GM21576 (cell line): ENCODE measurements at regions not wholly inside any gene's neighbourhood (a gene's known extent, or its start where the extent isn't known, plus 50 kb on each side); places are given as distances from the start of the nearest gene placed in this dataset.

Experiments
- ATAC-seq: cut with Tn5 transposase; IDR thresholded peaks from one replicate; pipeline ENCODE4 v1.9.1; 2021; ENCODE audit warnings: mild to moderate bottlenecking, moderate library complexity; ENCODE audit not compliant: unreplicated experiment

DNA sequence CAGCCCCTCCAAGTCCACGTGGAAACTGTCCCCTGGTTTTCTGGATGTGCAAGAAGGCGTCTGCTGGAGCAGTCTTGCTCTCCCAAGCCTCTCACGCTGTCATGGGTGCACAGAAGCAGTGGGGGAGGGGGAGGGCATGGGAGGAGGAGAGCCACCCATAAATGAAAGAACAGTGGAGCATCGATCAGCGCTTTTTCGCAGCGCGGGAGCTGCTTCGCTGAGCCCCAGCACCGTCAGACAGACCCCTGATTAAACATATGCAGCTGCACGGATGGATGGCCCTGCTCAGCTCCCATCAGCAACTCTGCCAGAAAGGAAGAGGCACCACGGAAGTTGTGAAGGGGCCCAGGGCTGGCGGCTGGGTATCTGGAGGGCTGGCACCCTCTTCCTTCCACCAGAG, 264.9 kb downstream of the UQCRFS1 start:
- ATAC-seq, result no peak

DNA sequence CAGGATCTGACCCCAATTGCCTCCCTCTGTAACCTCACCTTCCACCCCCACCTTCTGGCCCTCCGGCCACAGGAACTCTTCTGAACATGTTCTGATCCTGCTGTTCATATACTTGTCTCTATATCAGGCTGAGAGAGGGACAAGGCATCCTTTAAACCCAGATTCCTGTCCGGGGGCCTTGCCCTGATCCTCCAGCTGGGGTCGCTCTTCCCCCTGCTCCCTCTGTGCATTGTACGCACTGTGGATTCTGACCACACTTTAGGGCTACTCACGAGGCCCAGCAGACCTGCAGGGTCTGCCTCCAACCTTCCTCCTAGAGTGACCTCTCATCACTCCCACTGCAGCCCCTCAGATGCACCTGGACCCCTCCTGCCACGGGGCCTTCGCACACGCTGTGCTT, 269.3 kb downstream of the UQCRFS1 start:
- ATAC-seq, result no peak

DNA sequence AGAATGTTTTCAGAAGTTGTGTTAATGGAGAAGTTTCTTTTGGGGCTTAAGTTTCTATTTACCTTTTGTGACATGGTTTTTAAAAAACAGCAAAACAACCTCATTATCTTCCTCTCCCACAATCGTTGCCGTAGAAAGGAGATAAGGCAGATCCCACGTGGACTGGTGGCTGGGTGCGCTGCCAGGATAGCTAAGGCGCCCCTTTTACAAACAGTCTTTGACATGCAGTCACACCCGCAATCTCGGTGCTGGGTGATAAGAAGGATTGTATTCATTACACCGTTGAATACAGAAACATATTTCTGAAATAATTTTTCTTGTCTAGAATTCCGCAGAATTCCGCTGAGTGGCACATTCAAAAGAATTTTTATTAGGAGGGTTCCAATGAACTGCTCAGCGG, 271.1 kb downstream of the UQCRFS1 start:
- no peak for ATAC-seq

DNA sequence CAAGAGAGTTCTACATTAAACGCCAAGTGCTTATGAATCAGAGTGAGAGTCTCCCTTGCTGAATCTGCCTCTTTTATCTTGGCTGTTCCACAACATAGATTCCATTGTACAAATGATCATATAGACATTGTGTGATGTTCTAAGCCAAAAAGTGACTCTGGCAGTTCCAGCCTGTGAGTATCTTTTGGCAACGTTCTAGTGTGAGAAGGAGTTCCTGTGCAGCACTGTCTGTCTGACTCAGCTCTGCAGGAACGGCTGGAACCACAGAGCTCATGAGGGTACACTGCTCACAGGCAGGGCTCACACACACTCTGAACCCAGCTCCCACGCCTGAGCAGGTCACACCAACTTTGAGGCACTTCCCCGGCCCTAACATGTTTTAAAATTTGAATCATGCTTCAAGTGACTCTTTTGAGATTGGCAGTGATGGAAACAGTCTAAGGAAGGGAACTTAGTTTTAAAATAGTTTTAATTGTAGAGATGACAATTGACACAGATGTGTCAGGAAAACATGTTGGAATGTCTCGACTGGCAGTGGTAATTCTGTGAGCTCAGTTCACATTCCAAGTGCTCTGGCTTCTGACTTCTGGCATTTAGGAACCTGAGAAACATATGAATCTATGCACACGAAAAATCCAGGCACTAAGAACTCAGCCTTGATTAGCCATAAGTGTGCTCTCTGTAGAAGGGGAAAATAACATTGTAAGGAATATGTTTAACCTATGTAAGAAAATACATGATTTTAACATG, 272.0 kb downstream of the UQCRFS1 start:
- ATAC-seq, result no peak

DNA sequence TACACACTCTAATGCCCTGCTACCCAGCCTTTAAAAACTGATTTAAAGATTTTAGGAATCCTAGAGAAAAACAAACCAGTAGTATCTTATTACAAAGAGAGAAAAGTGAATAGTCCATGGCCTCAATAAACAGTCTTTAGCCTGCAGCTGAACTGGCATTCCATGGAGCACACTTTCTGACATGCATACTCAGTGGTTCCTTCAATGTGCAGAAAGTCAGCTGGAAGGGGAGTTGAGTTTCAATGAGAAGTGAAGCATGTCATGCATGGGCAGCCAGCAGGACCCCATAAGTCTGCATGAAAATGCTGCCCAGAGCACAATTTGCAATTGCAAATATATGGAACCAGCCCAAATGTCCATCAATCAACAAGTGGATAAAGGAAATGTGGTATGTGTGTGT, 273.7 kb downstream of the UQCRFS1 start:
- ATAC-seq, result no peak

DNA sequence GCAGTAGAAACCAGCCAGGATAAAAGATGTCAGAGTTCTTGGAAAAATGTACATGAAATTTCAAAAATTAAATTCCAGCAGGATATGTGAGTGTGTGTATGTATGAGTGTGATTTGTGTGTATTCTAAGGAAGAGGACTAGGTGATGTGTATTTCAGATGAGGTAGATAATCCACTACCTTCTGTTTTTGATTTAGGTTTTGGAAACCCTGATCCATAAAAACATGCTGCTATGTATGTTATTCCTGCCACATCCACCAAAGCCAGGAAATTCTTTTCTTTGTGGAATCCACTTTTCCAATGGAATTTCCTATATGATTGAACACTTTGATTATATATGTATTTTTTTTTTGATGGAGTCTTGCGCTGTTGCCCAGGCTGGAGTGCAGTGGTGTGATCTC, 276.9 kb downstream of the UQCRFS1 start:
- ATAC-seq, result no peak

DNA sequence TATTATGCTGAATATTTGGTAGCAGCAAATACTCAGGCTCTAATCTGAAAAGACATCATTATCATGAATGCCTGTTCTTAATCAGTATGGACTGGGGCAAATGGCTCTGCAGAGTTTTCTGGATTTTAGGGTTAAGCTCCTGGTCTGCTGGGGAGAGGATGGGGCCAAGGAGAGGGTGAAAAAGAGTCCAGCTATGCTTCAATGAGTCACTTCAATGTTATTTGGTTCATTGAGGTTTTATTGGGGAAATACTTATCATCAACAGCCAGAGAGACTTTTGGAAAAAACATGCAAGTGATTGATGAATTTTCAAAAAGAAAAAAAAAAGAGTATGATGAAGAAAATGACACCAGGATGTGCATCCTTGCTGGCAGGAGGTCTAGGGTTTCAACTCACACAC, 278.3 kb downstream of the UQCRFS1 start:
- ATAC-seq, result no peak

DNA sequence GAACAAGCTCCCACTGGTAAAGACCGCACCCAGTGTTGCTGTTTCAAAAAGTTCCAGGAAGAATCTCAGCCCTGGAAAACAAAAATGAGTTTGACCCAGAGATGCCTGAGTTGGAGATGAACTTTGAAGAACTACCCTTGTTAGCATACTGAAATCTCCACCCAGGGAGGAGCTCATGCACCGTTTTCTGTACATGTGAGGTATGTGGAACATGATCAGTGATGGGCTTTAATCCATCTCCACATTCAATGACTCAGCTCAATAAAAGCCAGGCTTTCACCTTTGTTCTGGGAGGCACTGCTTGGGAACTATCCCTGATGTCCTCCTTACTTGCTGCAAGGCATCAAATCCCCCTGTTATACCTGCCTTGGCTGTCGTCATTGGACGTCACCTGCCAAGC, 279.9 kb downstream of the UQCRFS1 start:
- ATAC-seq, result no peak

DNA sequence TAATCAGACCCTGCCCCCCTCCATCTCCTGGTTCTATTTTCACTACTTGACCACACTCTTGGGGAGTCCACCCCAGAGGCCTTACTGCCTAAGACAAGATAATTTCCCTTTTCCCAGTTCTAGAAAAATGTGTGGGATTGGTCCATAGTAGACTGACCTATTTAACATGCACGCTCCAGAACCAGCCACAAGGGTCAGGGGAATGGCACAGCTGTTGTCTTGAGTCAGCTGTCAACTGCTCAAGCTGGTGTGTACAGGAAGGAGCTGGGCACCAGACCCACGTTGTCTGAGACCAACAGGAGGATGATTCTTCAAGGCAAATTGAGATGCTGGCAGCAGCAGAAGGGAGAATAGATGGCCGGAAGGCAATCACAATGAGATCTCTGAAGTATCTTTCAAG, 280.5 kb downstream of the UQCRFS1 start:
- ATAC-seq, result no peak

DNA sequence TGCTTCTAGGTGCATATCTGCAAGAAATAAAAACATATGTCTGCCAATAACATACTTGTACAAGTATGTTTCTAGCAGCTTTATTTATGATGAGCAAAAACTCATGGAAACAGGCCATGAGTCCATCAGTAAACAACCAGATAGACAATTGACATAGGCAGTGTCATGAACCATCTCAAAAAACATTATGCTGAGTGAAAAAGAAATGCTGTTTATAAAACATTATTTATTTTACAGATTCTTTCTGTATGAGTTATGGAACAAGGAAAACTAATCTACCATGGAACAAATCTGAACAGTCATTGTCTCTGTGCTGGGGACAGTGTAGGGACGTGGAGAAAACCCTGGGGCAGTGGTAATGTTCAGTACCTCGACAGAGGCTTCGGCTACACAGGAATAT, 283.9 kb downstream of the UQCRFS1 start:
- ATAC-seq, result no peak

DNA sequence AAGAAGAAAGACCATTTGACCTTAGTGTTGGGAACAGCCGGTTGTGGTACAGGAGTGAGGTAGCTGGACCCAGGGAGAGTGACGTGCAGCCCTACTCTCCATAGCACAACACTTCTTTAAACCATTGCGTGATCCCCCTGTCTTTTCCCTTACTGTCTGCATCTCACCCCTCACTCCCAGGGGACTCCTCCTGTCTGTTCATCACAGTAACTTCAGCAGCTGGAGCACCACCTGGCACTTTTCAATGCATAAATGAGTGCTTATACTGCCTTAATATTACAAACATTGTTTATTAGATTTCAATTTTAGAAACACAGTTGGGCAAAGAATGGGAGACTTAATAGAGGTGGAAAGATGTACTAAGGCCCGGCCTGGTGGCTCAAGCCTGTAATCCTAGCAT, 285.5 kb downstream of the UQCRFS1 start:
- ATAC-seq, result no peak

DNA sequence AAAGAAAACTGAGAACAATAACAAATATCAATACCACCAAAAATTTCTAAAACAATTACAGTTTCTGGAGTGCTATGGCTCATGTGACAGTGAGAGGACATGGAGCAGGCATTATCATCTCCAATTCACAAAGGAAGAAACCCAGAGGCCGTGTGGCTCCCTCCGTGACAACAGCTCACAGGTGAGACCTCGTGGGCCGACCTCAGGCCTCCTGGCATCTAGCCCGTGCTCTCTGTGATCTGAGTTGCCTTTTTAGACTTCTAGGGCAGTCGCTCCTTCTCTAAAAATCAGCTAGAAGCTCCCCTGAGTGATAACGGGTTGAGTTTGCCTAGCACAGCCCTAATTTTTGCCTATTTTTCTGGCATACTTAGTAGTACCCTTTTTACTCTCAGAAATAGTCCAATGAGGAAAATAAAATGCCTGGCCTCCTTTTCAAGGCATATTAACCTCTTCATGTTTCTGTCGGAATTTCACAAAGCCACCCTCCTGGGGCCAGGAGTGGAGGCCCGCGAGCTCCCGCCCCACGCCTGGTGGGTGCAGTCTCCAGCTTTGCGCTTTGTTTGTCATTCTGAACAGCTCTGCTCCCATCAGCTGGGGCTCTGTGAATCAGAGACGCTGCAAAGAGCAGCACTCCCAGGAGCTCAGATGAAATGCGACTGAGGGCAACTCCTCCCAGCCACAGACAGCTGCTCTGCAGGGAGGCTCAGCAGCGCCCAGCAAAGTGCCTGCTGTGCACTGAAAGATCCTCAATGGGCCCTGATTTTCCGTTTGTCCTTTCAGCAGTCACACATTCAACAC, 292.5 kb downstream of the UQCRFS1 start:
- no peak for ATAC-seq

DNA sequence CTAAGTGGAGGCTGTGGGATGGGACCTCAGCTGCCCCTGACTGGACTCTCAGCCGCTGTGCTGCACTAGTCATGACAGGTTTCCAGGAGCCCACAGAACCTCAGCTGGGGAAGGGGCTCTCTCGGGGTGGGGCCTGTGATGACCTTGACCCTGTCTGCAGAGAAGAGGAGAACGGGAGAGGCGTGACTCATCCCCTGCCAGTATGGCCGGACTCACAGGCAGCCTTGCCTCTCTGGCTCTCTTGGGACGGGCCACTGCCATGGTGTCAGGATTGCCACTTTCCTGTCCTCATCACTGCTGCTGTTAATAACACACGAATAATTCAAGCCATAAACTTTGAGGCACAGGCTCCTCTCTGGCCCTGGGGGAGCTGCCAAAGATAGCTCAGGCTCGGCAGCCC, 295.3 kb downstream of the UQCRFS1 start:
- no peak for ATAC-seq

DNA sequence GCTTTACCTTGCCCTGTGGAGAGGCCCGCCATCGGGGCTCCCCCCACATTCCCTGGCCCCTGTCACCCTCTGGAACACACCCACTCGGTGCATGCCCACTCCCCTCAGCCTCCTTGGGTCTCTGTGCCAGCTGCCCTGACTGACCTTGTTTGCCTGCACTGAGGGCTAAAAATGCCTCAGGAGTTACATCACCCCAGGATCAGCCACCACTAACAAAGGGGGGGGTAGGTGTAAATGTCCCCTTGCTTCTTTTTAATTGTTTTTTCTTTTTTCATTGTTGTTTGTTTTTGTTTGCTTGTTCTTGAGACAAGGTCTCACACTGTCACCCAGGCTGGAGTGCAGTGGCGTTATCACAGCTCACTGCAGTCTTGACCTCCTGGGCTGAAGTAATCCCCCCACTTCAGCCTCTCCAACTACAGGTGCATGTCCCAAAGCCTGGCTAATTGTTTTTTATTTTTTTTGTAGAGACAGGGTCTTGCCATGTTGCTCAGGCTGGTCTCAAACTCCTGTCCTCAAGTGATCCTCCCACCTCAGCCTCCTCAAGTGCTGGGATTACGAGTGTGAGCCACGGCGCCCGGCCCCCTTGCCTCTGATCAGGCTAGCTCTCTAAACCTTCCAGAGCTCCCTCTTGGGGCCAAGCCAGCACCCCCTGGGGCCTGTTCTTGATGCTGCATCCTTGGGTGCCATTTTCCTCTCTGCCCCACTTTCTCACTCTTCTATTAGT, 297.1 kb downstream of the UQCRFS1 start:
- no peak for ATAC-seq

DNA sequence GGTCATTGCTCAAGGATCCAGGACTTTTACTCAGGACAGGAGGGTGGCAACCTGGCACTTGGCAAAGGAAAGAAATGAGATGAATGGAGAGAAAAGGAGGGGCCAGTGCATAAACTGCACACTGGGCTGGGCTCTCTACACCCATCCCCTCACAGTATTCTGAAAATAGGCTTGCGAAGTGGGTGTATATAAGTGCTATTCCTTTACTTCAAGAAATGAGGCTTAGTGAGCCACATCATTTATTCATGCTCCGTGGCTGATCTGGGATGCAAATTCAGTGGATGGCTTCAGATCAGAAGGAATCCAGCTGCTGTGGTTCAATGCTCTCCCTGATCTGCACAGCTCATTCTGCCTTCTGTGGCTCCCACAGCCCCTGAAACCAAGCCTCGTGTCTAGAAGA, 297.7 kb downstream of the UQCRFS1 start:
- ATAC-seq, result no peak

DNA sequence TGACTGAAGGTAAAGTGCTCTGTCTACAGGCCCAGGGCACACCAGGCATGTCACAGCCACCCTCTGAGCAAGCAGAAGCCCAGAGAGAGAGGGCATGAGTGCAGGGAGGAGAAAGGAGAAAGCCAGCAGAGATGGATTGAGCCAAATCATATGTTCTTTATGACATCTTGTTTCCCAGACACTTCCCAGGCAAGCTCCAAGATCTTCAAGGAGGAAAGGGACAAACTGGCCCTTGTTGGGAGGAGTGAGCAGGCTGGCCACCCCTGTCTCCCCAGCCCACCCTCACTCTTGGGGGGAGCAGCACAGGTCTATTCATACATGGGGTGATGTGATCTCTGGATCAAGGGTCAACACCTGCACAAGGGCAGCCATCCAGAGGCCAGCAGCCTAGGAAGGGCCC, 298.8 kb downstream of the UQCRFS1 start:
- ATAC-seq, result no peak

DNA sequence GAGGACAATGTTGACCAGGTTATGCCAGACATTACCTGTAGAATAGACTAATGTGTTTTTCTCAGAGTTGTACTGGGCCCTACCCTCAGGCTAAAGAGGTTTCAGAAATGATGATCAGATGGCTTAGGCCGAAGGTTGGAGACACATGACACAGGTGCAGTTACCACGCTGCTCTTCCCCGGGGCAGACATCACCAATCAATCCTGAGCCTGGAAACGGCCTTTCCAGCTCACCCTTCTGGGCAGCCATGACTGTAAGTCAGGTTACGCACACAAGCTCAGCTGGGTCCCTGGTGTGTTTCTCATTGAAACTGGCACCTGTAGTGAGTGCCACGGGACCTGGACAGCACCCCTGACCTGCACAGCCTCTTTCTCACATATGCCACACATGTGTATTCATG, 299.3 kb downstream of the UQCRFS1 start:
- ATAC-seq, result no peak

DNA sequence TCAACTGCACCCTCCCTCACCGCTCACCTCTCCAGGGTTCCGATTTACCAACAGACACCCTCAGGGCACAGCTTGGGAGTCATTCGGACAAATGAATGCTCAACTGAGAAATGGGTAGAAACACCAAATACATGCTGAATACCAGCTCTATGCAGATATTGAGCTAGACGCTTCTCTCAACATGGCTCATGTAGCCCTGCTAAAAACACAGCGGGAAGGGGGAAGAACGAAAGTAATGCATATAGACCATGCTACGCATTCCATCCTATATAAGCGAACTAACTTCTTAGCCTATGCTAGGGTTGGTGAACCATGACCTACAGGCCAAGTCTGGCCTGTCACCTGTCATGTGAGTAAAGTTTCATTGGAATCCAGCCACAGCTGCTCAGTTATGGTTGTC, 304.0 kb downstream of the UQCRFS1 start:
- no peak for ATAC-seq

DNA sequence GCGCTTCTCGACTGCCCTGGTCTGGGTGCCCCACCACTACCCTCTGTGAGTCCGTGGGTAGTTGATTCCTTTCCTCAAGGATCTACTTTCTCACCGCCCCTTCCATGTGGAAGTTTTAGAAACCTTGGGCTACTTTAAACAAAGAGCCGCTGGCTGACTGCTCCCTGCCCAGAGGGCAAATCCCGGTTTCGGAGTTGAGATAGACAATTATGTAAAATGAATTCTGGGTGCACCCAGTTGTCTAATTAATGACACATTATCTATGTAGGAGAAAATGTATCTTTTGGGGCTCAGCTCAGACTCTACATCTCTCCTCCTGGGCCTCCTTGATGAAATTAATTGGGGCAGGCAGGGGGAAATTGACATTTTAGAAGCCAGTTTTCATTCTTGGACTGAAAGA, 305.4 kb downstream of the UQCRFS1 start:
- no peak for ATAC-seq

DNA sequence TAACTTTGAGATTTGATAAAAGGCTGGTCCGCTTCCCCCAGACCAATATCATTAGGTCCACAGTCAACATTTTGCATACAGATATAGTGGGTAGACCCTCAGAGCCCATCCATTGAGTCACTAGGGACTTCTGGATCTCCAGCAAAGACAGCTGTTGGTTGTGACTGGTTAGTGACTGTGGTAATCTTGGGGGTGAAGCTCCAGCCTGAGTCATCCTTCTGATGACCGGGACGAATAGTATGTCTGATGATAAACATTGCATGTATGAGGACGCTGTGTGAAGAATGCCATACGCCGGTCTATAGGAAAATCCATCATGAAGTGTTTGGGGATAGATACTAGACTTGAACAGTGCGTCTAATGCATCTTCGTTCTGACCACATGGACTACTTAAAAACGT, 307.0 kb downstream of the UQCRFS1 start:
- no peak for ATAC-seq

DNA sequence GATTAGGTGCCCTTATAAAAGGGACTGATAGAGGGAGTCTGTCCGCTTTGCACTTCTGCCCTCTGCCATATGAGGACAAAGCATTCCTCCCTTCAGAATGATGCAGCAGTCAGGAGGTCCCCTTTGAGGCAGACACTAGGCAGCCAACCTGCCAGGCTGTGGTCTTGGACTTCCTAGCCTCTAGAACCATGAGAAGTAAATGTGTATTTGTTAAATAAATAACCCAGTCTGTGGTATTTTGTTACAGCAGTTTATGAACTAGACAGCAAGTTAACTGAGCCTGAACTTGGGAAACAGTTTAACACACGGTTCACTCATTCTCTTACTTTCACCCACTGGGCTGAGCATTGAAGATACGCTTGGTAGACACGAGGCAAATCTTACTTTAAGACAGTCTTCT, 313.2 kb downstream of the UQCRFS1 start:
- ATAC-seq, result no peak

DNA sequence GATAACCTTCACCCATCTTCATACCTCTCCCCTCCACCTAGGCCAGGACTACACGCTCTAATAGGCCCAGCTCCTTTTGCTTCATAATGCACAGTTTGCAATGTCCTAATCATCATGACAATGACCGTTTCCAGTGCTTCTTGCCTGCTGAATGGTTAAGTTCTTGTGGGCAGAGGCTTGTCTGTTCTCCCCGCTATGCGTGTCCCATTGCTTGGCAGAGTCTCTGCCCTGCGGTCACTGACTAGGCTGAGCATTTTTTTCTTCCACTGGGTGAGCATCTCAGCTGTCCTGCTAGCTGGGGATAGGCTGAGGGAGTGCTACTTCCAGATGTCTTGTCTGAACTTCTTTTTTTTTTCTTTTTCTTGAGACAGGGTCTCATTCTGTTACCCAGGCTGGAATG, 314.7 kb downstream of the UQCRFS1 start:
- ATAC-seq, result no peak
